GM19328 (cell line): ENCODE measurements at regions not wholly inside any gene's neighbourhood (a gene's known extent, or its start where the extent isn't known, plus 50 kb on each side); places are given as distances from the start of the nearest gene placed in this dataset.

Source experiments
- ATAC-seq: cut with Tn5 transposase; IDR thresholded peaks from one replicate; pipeline ENCODE4 v1.9.1; 2021; ENCODE audit warnings: mild to moderate bottlenecking, moderate library complexity; ENCODE audit not compliant: unreplicated experiment

DNA sequence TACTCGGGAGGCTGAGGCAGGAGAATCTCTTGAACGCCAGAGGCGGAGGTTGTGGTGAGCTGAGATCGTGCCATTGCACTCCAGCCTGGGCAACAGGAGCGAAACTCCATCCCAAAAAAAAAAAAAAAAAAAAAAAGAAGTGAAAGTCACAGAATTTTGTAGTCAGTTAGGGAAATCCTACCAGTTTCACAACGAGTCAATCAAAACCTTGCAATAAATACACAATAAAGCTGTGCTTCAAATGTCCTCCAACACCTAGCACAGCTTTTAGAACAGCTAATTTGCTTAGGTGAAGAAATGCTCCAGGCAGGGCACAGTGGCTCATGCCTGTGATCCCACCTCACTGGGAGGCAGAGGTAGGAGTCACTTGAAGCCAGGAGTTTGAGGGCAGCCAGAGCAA is 112.8 kb upstream of the ATF7IP start:
- no peak for ATAC-seq

DNA sequence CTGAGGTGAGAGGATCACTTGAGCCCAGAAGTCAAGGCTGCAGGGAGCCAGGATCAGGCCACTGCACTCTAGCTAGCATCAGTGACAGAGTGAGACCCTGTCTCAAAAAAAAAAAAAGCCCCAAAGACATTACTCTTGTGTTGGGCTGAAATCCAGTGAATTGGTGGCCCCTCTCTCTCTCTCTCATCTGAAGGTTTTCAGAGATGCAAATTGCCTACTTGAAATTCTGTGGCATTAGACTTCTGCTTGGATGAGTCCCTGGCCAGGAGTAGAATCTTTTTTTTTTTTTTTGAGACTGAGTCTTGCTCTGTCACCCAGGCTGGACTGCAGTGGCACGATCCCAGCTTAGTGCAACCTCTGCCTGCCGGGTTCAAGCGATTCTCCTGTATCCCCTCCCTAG is 112.0 kb upstream of the ATF7IP start:
- ATAC-seq = no peak

DNA sequence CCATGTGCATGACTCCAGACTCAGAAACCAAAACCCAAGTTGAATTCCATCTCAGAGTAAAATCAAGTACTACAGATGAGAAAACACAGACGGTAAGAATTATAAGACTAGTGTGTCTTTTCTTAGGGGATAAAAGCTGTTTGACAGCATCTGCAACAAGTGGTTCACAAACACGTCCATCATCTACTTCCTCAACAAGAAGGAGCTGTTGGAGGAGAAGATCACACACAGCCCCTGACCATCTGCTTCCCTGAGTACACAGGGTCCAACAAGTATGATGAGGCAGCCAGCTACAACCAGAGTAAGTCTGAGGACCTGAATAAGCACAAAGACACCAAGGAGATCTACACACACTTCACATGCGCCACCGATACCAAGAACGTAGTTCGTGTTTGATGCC is 110.7 kb upstream of the ATF7IP start:
- ATAC-seq = no peak

DNA sequence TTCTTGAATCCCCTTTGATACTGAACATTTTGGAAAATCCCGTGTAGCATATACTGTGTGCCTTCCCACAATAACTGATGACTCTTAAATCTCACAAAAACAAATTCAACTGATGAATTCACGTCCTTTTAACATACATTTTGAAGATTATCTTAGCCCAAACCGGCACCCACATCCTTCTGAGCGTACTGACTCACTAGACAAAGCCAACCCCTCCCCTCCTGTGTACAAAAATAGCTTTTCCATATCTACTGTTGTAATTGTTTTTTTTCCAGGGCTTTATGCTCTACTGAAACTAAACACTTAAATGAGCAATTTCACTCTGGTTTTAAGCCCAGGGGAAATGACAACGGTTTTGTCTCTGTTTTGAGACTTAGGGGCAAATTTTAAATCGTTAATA is 109.4 kb upstream of the ATF7IP start:
- no peak for ATAC-seq

DNA sequence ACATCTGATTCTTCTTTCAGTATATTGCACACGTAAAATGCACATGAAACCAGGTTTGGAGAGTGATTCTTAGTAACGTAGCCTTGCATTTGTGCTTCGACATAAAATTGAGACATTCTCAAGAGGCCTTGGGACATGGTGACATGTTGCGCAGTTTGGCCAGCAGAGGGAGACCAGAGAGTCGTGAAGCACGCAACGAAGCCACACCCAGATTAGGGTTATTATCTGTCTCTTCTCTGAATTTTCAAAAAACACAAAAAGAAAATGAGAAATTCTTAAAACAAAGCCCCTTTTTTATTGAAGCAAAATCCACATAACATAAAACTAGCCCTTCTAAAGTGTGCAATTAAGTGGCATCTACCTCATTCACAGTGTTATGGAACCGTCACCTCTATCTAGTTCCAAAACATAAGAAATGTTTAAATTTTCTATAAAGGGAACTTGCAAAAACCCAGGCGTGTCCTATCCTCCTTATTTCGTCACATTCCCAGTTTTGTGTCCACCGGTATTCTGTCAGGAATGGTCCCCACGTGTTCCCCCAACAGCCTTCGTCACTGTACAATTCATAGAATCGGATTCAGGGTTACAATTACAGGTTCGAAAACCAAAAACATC is 108.8 kb upstream of the ATF7IP start:
- ATAC-seq = peak; percentile 57

DNA sequence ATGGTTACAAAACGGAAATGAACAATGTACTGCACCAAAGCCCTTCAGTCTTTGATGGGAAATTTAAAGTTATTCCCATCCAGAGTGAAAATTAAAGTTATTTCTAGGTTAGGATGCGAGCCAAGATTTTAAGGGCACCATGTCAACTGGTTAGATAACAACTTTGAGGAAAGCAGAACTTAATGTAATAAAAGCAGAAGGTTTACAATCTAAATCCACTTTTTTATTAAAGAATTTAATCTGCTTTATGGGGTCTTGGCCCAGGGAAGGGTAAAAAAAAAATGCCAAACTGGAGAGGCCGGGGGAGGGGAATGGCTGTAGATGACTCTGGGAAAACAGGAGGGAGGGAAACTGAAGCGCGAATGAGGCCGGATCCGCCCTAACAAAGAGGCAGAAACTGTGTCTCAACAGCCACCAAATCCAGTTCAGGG is 108.2 kb upstream of the ATF7IP start:
- ATAC-seq = no peak

DNA sequence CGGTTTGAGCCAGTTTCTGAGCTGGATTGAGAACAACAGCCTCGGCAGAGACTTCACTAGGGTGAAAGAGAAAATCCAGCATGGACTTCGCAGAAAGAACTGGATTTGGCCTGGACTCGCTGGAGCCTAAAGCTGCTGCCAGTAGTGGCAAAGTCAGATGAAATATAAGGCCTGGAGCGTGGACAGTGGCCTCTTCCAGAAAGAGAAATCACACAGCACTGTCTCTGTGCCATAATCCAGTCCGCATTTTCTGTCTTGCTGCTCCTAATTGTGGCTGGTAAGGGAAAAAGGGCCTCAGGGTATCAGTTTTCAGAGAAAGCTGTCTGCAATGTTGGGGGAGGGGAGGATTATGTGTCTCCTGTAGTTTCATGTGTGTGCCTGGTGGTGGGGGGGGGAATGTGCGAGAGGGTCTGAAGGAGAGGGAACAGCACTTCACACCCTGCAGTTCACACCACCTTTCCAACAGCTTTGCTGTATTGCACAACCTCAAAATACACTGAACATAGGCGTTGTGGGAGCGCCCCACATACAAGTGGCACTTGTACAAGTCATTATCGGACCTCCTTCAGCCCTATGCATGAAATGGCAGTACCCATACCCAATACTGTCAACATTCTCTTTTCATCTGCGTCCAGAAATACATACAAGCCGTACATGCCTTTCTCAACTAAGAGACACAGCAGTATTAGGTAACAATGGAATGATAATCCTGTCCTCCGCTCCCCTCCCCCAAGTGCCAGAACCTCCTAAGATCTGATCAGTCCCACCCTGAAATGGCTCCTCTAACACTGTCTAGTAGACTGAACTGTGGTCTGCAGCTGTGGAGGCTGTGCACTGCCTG is 107.5 kb upstream of the ATF7IP start:
- ATAC-seq = peak; percentile 61

DNA sequence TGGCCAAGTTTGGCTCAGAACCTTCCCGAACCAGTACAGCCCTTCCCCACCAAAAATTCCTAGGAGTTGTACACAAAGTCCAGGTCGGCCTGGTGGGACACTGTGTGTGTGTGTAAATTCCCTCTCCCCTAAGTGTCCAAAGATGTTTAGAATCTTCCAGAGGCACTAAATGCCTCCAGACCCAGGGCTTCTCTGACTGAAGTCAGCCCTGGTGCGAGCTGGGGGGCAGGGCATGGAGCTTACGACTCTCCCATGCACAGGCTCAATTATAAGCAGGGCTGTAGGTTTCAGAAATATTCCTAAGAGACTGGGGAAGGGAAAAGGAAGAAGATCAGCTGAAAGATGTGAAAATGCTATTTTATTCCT is 106.9 kb upstream of the ATF7IP start:
- ATAC-seq = no peak

DNA sequence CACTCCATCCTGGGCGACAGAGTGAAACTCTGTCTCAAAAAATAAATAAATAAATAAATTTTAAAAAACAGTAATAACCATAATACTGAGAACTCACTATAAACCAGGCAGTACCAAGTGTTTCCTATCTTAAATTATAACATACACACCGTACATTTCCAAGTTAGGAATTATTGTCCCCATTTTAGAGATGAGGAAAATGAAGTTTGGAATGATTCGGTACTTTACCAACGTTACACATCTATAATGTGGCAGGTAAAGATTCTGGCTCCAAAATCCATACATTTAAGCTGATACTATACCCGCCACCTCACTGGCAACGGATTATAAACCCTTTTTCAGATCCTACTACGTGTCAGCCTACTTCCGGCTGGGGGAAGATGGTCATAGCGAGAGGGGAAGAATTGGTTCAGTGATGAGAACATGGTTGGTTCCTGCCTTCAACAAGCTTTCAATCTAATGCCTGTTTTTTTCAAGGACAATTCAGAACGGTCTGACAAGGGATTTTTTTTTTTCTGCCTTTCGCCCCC is 105.9 kb upstream of the ATF7IP start:
- no peak for ATAC-seq

DNA sequence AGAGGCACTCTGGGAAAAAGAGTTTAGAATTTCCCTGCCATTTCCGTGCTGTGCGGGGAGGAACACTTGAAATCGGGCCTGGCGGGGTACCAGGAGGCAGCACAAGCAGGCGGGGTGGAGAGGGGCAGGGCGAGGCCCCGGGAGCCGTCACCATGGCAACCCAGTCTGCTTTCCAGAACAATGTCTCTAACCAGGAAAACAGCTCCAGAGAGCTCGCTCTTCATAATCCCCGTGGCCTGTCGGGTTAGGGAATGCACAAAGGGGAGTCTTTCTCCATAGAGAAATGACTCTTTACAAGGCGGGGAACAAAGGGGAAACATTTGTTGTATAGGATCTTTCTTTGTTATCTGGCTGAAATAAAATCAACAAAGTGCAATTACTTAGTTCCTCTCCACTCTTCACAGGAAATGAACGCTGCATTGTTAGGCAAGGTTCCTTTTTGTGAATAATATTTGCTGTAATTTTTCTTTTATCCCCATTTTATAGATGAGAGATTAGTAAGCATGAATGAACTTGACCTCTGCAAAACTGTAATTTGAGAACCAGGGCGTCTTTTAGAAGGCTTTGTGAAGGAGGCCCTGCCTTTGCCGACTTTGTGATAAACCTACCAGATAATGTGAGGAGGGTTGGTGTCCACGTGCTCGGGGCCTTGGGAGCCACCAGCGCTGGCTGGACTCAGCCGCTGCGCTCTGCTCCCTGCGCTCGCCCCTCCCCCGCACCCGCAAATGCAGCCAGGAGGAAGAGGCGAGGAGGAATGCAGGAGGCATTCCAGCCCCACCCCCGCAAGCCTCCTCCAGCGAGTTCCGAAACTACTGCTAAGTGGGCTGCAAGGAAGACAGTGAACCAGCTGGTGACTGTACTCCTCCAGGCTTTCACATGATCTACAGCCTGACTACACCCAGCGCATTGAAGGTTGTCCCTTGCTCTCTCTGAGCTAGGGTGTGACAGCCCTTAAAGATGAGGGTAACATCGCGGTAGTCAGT is 105.2 kb upstream of the ATF7IP start:
- no peak for ATAC-seq

DNA sequence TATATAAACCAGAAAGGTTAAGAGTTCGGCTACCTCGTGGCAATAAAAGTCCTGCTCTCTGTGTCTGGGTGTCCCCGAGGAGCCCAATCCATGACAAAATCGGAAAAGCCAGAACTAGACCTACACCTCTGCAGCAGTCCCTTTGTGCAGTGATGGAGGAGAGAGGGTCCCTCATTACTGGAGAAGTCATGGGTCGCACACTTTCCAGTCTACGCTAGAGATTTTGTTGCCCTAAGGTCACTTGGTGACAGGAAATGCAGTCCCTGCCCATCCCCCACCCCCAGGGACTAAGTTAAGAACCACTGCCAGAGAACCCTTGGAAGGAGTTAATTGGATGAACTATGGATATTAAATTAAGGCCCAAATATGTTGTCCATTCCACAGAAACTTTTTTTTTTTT is 104.4 kb upstream of the ATF7IP start:
- ATAC-seq = no peak

DNA sequence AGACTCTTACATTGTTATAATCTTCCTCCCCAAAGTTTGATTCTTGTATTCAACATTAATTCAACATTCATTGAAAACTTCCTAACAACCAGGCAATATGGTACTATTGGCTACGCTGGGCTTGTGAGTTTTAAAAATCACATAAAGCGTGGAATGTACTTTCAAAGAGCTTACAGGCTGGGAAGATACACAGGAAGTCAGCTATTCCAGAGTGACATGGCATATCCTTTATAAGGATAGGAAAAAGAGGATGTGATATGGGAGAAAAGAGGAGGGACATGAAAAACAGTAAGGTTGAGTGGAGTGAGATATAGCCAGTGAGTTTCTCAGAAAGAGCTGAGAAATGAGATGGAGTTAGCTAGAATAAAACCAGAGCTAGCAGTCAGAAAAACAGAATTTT is 103.6 kb upstream of the ATF7IP start:
- ATAC-seq = no peak

DNA sequence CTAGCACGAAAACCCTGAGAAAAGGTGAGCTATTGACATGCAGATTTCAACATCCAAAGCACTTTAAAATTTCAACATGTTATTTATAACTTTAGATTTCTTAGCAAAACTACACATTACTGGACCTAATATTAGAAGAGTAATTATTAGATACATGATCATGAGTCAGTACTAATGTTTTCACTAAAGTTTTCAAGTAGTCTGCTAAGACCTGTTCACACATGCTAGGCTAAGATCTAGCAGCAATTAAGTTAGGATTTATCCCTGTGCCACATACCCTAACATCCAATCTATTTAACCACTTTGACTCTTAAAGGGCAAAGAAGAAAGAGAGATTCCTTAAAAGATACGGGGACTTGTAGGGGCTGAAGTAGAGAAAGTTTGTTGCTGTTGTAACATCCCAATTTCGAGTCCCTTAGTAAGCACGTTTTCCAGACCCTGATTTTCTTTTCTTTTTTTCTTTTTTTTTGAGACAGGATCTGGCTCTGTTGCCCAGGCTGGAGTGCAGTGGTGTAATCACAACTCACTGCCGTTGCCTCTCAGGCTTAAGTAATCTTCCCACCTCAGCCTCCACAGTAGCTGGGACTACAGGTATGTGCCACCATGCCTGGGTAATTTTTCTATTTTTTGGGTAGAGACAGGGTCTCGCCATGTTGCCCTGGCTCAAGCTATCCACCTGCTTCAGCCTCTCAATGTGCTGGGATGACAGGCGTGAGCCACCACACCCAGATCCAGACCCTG is 102.5 kb upstream of the ATF7IP start:
- no peak for ATAC-seq

DNA sequence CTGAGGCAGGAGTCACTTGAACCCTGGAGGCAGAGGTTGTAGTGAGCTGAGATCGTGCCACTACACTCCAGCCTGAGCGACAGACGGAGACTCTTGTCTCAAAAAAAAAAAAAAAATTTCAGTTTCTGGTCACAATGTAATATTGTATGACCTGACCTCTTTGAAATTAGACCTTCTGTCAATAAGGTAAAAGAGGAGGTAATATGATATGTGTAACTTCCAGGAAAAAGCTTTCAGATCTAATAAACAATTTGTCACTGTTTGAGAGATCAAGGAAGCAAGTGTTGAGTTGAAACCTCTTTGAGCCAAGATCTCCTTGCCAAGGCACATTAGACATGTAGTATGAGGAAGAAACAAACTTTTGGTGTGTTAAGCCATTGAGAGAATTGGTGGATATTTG is 101.7 kb upstream of the ATF7IP start:
- ATAC-seq = no peak

DNA sequence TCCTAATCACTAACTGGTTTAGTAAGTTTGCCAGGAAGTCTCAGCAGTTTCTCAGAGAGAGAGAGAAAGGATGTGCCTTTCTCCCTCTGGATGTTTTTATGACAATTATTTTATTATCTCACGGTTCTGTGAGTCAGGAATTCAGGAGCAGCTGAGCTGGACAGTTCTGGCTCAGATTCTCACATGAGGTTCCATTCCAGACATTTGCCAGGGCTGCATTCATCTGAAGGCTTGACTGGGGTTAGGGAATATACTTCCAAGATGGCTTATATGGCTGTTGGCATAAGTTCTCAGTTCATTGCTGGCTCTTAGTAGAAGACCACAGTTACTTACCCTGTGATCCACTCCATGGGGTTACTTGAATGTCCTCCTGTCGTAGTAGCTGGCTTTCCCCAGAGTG is 101.2 kb upstream of the ATF7IP start:
- ATAC-seq = no peak

DNA sequence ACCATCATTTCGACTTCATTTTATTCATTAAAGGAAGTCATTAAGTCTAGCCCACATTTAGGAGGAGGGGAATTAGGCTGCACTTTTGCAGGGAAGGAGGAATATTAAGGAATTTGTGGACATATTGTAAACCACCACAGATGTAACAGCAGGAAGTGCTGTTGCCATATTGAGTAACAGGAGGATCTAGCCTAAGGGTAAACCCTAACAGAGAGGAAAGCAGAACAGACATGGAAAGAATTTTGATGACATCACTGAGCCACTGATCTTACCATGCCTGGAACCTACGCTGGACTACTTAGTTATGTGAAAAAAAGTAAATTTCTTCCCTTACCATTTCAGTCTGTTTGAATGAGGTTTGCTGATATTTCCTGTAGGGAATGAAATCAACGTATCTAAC is 100.7 kb upstream of the ATF7IP start:
- no peak for ATAC-seq

DNA sequence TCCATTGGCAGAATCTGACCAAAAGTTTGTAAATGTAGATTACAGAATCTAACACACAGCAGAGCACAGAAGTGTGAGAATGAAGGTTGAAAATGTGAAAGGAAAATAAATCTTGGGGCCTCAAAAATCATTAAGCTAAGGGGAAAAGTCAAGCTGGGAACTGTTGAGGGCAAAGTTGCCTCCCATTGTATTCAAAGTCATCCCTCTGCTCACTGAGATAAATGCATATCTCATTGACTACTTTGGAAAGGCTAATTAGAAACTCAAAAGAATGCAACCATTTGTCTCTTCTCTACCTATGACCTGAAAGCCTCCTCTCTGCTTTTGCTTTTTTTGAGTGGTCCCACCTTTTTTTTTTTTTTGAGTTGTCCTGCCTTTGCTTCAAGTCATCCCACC is 97.4 kb upstream of the ATF7IP start:
- ATAC-seq = no peak

DNA sequence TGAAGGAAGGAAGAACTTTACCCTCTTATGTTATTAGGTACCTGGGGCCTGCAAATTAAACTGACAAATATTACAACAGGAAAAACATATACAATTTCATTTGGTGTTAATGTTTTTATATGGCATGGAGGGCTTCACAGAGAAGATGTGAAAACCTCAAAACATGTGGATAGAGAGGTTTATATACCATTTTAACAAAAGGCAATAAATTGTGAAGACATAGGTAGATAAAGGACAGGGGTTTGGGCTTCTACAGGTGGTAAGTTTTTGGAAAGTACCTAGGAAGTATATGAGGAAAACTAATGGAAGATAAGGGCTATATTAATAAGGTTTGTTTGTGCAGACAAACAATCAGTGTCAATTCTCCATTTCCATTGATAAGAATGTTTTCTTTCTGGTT is 95.1 kb upstream of the ATF7IP start:
- no peak for ATAC-seq

DNA sequence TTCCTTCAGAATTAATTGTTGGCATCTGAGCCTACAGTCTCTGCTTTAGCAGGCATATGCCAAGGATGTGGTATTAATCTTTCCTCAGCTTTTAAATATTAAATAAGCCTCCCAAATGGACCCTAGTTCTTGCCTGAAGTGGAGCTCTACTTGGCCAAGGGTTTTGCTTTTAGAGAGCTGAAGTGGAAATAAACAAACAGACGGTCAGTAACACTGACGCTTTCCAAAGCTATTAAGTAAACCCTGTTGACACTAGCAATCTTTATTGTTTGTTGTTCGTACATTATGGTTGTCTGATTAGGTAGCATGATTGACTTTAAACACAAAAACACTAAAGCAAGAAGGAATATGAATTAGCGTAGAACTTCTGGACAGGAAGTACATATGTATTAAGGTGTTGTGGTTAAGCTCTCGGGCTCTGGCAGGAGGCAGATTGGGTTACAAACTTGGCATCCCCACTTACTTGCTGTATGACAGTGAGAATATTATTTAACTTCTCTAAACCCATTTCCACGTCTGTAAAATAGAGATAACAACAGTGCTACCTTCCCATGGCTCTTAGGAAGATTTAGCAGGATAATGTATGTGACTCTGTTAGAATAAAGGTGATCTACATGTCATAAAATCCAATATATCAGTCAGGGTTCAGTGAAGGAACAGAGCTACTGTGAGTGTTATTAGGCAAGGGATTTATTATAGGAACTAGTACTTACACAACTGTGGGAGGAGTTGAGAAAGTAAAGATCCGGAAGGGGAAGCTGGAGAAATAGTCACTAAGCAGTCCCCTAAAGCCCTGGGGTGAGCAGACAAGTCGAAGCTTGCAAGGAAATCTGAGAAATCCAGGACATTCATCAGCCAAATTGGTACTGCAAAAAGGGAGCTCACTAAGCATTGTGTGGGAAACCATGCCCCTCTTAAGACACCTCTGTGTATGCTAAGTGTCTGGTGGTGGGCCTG is 92.2 kb upstream of the ATF7IP start:
- ATAC-seq = no peak

DNA sequence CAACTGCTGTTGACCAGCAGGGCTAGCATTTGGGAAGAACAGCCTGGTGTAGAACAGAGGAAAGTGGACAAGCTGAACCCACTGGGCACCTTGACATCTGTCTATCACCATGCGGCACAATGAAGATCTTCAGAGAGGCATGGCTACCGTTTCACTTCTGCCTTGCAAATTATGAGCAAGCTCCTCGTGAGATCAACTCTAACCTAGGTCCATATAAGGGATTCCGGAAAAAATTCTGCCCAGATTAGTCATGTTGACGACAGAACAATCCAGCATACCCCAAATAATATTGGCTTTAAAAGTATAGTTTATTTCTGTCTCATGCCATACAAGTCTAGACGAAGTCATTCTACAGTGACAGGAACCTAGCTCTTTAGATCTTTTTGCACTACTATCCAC is 91.6 kb upstream of the ATF7IP start:
- no peak for ATAC-seq
